ENCODE measurements at regions not wholly inside any gene's neighbourhood (a gene's known extent, or its start where the extent isn't known, plus 50 kb on each side); places are given as distances from the start of the nearest gene placed in this dataset.
A peak's percentile ranks its signal among the peaks of the same experiment; 100 is the strongest.

DNA sequence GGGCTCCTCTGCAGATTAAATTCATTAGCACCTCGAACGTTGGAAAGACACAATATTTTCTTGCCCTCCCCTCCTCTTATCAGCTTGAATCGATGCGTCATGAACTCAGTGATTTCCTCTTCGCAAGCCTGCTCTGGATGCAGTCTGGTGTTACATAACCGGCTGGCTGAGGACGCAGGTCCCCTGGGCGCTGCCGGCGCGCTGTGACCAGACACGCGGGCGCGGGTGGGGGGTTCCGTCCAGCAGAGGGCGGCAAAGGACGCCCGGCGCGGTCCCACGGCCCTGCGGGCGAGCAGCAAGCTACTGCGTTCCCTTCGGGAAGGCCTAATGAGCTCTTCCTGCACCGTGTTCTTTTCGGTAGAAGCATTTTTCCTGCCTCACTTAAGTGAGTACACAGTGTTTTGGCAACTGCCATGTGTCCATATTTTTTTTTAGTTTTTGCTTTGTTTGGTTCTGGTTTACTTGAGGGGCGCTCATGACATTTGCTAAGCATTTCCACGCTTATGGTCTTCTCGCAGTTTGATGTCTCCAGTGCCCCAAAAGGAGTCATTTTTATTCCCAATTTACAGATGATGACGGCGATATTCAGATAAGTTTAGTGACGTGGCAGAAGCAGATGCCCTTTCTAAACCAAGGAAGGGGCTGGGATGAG lies 112.2 kb upstream of the MBNL2 start:
- DNase-seq (ENCODE audit: low spot score): peak; percentile 93
- intact Hi-C loops (cut with DNase I): loop anchor here (1.0 to 10.0 kb wide), 3 partner anchors 234 to 695 kb away; partner anchors contain the start of gene RAP2A

DNA sequence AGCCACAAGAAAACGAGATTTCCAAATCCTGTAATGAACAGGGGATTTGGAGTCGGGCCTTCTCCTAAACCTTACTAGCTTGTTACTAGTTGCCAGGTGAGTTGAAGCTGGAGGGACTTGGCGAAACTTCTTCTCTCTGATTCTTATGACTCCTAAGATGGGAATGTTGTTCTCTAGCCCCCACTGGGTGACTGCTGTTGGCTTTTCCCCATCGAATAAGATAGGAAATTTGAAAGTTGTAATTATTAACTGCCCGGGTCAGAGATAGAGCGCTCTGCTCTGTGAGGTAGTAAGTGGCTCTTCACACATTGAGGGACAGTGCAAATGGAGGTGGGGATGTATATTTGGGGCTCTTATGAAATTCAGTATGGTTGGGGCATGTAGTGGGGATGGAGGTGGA lies 111.2 kb upstream of the MBNL2 start:
- intact Hi-C loops (cut with DNase I): loop anchor here (1.0 to 10.0 kb wide), 3 partner anchors 101 to 694 kb away; partner anchors contain the start of gene RAP2A
- no peak for DNase-seq (ENCODE audit: low spot score)

DNA sequence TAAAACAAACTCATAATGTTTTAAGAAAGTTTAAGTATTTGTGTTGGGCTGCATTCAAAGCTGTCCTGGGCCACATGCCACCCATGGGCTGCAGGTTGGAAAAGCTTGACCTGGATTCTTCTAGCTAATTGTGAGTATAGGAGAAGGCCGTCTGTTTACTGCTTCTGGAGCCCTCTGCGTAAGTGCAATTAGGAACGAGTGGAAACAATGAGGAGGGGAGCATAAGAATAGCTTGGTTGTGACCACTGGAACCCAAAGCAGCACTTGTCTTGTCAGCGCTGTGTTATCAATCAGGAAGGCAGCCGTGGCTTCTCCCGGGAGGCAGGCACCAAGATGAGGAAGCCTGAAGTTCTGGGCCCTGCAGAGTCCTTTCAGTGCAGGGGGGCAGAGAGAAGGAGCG lies 110.4 kb upstream of the MBNL2 start:
- intact Hi-C loops (cut with DNase I): loop anchor here (1.0 to 10.0 kb wide), 3 partner anchors 101 to 693 kb away; partner anchors contain the start of gene RAP2A
- no peak for DNase-seq (ENCODE audit: low spot score)

DNA sequence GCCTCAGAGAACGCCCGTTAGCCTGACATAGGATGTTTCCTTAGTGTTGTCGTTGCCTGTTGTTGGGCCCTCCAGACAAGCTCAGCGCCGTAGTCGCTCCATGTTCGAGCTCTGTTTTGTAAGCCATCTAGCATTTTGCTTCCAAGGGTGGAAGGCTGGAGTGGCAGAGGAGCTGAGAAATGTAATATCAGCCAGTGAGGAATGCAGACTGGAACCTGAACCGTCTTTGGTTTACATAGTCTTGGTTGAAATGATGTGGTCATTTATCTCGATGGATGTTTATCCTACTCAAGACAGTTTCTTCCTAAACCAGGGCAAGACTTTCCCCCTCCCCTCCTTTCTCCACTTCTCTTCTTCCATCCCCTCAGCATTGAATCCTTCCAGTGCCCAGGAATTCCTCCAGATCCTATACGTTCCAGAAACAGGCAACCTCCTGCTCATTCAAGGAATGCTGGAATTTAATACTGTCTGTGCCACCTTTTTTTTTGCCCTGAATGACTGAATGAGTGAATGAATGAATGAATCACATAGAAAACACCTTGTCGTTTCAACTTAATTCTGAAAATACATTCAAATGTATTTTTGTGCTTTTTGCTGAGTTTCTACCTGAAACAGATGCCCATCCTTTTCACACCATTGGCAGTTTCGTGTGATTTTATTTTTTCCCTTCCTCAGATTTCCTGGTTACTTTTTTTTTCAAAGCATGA lies 109.5 kb upstream of the MBNL2 start:
- intact Hi-C loops (cut with DNase I): loop anchor here (5.0 to 10.0 kb wide), 2 partner anchors 320 to 692 kb away; partner anchors contain the start of gene RAP2A
- DNase-seq (ENCODE audit: low spot score): no peak

DNA sequence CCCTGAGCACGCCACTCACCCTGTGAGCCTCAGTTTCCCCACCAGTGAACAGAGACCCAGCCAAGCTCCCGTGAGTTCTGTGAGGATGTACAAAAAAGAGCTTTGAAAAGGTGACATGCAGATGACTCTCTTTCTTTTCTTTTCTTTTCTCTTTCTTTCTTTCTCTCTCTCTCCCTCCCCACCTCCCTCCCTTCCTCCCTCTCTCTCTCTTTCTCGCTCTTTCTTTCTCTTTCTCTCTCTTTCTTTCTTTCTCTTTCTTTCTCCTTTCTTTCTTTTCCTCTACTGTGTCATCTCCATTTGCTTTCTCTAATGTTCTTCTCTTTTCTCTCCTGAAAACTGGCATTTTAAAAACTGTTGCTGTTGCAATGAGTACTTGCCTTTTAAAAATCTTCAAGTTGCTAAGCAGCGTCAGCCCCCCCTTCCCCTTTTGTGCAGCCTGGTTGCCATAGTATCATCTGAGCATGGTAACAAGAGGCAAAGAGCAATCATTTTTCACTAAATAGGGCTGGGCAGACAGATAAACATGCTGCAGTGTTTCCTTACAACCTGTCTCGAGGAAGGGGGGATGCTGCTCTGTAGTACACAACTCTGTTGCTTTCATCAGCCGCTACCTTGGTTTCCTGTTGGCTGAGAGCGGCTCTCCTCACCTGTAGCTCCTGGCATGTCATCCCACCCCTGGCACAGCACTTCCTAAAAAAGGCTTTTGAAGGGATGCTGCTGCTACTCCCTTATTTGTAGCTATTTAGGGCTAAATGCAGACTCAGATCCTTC lies 108.7 kb upstream of the MBNL2 start:
- intact Hi-C loops (cut with DNase I): loop anchor here (5.0 to 10.0 kb wide), 2 partner anchors 319 to 691 kb away; partner anchors contain the start of gene RAP2A
- DNase-seq (ENCODE audit: low spot score): no peak

DNA sequence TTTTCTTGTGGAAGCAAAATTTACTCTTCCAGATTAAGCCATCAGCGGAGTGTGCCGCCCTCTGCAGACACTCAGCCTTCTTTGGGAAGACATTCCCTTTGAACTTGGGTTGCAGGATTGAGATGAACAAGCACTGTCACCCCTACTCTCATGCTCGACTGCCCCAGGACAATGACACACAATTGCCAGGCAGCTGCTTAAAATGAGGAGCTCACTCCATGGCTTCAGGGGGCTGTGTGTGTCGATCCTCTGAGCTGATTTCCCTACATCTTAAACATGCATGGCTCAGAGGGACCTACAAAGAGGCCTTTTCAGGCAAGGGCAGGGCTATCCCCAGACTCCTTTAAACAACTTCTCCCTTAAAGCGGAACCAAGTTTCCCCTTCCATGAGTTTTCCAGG lies 107.5 kb upstream of the MBNL2 start:
- DNase-seq (ENCODE audit: low spot score): no peak

DNA sequence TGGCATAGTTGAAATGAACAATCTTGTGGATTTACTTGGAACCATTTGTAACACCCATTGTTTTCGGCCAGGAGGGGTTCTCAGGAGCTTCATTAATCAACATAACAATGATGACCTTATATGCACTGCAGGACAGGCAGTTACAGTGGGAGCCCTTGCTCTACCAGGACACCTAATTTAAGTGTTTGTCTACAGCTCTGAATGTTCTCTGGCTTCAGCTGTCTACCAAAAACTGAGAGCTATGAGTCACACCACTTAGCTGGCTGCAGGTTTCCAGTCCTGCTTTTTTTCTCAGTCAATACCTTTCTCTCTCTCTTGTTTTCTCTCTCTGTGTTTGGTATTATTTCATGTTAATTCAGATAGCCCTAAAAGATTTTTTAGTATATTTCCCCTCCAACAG lies 105.4 kb upstream of the MBNL2 start:
- no peak for DNase-seq (ENCODE audit: low spot score)
- intact Hi-C loops (cut with DNase I): loop anchor here (10.0 kb wide), 1 partner anchor 688 kb away; no protein-coding TSS in a partner anchor

More for the DNA sequence above, 107.5 kb upstream of the MBNL2 start:
- intact Hi-C loops (cut with DNase I): loop anchor here (5.0 to 10.0 kb wide), 2 partner anchors 318 to 690 kb away; partner anchors contain the start of gene RAP2A

DNA sequence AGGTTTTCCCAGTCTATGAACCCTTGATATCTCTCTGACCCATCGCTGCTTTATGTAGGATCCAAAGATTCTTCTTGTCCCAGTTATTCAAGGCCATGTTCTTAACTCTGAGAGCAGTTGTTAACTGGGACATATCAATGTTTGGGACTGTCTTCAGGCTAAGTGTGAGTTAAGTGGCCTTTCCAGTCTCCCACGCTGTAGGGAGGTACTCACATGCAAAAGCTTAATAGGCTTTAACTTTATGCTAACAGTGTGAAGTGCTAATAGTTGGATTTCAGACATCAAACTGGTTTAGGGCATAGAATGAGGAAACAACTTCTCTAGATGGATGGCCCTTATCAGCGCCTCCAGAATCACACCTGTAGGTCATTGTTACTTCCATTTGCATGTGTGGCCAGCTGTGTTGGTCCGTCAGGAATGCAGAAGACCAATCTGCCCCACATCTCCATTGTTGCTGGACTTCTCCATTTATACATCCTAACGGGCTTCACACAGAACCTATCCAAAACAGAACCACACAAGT lies 104.7 kb upstream of the MBNL2 start:
- intact Hi-C loops (cut with DNase I): loop anchor here (10.0 kb wide), 1 partner anchor 687 kb away; no protein-coding TSS in a partner anchor
- no peak for DNase-seq (ENCODE audit: low spot score)

DNA sequence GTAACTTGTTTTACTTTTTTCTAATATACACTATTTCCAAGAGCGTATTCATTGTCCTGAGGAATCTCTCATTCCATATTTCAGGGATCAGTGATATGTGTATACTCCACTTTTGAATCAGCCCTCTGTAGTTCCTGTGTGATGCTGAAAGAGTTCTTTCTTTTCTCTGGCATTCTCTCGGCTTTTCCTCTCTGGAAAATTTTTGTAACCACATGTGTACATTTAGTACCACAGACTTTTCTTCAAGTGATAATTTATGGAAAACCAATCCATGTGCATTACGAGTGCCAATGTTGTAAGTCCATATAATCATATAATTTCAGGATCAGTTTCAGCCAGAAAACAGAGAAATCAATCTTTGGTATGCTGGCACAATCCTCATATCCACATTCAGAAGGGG lies 102.2 kb upstream of the MBNL2 start:
- intact Hi-C loops (cut with DNase I): loop anchor here (10.0 kb wide), 1 partner anchor 685 kb away; no protein-coding TSS in a partner anchor
- no peak for DNase-seq (ENCODE audit: low spot score)

DNA sequence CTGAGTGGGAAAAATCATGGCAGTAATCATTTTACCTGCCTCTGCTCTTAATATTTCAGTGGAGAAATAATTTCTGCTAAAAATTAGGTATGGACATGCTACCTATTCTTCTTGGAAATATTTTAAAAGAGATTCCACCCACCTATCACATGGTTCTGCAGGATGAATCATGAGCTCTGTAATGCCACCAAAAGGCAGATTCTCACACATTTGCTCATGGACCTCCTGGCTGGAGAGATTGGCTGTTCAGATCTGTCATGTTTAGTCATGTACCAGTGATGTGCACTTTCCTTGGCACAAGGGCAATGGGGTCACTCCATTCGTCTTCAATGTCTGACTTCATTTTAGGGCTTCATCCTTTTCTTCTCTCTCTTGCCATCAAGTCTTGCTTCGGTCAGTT lies 101.8 kb upstream of the MBNL2 start:
- intact Hi-C loops (cut with DNase I): no loop called here
- no peak for DNase-seq (ENCODE audit: low spot score)

DNA sequence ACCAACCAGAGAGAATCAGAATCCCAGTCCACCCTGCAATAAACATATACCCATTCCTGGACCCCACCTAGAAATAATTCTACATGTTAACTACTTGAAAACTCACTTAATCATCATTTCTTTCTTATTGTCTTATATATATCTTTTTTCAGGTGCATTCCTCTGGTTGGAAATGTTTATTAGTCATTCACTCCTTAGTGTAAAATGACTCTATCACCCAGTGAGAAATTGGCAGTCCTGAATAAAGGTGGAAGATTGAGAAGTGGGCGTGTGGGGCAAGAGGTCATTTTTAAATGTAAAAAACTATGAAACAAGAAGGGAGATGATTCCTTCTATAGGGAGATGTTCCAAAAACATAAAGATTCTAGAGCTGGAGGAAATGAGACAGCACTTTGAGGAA lies 101.2 kb upstream of the MBNL2 start:
- intact Hi-C loops (cut with DNase I): no loop called here
- DNase-seq (ENCODE audit: low spot score): no peak

DNA sequence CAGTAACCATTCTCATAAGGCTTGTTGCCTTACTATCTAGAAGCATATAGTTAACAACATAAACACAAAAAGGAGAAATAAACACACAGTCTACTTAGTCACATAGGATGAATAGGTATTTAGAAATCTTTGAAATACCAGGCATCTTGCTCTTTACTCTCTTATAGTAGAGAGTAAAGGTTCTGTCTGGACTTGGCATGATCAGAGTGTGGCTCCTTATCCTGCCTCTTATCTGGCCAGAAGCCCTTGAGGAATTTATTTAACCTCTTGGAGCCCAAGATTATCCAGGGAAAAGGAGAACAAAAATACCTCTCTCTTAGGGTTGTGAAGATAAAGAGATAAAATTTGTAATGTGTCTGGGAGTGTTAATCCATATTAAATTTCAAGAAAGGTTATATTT lies 100.2 kb upstream of the MBNL2 start:
- intact Hi-C loops (cut with DNase I): no loop called here
- no peak for DNase-seq (ENCODE audit: low spot score)

DNA sequence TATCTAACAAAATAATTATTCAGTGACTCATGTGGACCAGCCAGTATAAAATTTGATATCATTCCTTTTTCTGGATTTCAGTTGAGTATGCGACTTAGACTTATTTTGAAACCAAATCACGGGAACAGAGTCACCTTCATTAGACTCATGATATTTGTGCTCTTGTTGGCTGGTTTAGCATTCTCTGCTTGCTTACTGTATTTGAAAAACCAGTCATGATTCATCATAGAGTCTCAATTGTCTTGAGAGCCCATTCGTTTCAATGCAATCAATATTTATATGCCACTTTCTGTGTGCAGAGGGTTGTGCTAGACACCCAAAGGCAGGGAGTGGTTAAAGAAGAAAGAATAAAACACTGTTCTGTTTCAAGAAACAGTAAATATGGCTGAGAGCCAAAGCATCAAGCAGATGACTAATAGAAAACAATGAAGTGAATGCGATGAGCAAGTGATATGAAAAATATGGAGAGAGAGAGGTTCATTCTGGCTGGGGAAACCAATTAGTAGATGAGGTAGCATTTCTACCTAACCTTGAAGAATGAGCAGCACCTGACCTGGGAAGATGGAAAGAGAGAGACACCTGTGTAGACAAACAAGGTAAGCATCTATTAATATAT lies 99.6 kb upstream of the MBNL2 start:
- DNase-seq (ENCODE audit: low spot score): no peak
- intact Hi-C loops (cut with DNase I): no loop called here

DNA sequence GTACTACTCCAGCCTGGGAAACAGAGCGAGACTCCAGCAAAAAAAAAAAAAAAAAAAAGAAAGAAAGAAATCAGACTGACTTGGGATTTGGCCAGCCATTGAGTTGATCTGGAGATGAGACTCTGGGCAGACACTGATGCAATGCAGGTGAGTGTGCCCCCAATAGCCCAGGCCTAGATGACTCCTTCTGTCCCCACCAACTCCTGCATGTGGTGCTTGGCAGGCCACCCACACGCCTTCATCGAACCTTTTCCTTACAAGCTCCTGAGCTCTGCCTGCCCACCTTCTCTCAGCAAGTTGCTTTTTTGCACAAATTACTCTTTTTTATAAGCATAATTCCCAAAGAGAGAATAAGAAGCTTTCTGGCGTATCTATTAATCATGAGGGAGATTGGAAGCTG lies 97.9 kb upstream of the MBNL2 start:
- intact Hi-C loops (cut with DNase I): no loop called here
- no peak for DNase-seq (ENCODE audit: low spot score)

DNA sequence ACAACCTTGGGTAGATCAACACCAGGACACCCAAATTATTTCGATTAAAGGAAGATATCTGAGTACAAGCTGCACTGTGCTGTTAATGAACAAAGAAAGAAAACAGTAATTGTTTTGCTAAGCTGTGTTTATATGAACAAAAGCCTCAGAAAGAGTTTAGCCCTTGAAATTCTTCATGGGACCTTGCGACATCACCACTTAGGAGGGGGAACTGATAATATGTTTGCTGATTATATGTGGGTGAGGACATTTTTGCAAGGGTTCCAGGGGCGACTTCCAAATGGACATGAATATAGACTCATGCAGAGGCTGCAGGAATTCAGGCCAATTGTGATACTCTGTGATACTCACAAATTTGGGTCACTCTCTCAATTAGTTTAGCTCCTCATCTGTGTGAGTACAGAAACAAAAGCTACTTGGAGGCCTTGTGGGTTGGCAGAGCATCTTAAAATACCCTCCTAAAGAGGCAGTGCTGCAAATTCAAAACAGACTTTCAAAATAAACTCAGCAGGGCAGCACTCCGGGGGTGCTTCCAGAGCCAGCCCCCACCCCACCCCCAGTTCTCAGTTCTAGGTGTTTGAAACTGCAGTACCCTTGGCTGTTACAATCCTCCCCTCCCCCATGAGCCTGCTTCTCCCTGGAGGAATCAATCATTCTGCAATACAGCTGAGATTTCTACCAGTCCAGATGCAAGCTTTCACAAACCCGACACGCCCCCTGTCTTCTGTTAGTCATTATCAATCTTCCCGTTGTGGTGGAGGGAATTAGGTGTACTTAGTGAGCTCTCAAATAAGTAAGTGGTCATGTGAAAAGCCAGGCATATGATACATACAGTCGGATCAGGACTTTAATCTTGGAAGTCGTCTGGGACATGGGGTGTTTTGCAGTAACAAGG lies 97.0 kb upstream of the MBNL2 start:
- intact Hi-C loops (cut with DNase I): no loop called here
- DNase-seq (ENCODE audit: low spot score): no peak

DNA sequence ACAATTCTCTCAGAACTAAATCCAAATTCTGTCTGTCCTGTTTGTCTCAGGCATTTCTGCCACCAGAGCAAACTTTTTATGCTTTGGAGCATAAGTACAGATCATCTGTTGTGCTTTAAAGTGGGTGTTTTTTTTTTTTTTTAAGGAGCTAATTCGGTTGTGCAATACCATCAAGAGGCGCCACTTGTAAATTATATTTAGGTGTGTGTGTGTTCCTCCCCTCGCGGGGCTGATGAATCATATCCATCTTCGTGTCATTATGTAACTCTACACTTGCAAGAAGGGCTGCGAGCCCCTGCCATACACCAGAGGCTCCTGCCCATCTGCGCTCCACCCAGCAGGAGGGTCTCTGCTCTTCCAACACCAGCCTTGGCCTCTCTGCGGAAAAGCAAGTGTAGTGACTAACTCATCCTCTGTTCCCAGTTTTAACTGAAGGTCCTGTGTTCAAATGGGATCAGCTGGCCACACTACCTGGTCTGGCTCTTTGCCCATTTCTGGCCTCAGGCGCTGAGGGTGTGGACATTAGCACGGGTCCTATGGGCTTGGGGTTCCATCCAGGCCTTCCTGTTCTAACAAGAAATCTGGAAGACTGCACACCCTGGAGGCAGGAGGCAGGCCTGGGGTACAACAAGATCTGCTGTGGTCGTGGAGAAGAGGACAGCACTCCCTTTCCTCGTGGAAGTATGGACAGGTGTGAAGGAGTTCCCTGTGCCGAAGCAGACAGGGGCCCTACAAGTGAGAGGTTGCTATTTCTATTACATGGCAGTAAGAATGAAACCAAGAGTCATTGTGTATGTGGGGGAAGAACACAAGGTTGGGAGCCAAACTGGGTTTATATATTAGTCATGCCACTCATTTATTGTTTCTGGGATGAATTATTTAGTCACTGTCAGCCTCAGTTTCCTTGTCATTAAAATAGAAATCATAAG lies 96.1 kb upstream of the MBNL2 start:
- peak; percentile 68 for DNase-seq (ENCODE audit: low spot score)
- intact Hi-C loops (cut with DNase I): no loop called here

DNA sequence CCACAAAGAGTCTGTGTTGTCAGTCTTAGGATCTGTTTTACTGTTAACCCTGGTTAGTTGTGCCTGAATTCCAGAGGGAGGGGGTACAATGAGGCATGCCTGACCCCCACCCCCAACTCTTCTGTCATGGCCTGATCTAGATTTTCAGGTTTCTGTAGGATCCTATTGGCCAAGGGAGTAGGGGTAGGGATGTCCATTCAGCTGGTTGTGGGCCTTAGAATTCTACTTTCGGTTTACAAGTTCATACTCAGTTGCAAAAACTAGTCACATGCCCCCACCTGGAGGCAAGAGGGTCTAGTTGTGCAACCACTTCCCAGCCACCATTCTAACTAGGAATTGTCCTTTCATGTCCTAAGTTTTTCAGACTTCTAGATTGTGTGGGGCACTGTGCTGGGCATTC lies 94.3 kb upstream of the MBNL2 start:
- intact Hi-C loops (cut with DNase I): no loop called here

More for the DNA sequence above, 94.3 kb upstream of the MBNL2 start:
- no peak for DNase-seq (ENCODE audit: low spot score)

Measured in cardiac septum (tissue), 1 donor.